Fibroblast of skin of left quadriceps (primary cell): ENCODE measurements at regions not wholly inside any gene's neighbourhood (a gene's known extent, or its start where the extent isn't known, plus 50 kb on each side); places are given as distances from the start of the nearest gene placed in this dataset.
A peak's percentile ranks its signal among the peaks of the same experiment; 100 is the strongest.
"Not testable (repeated sequence)": the region's sequence is repeated elsewhere in the genome, so short reads cannot be mapped to it uniquely, and the experiment has no call there.

Source experiments
- DNase-seq, 2 experiments: peaks; one replicate each; pipeline ENCODE4 v3.0.0-alpha.2; 2013; ENCODE audit warnings: low read depth in 2 of 2

DNA sequence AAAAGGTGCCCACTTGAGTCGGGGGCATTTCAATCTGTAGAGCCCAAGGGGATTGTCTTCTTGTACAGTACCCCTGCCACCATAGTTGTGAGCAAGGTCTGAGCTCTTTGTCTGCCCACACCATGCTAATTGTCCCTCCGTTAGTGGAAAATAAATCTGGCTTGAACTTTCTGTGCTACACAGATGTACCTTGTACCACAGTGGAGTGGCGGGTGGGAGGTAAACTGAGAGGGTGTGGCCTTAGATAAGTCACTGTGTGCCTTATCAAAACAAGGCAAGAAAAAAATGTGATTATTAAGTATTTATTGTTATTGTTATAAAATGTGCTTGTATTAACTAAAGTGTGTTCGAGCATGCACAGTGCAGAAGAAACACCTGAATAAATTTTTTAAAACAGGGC is 242.9 kb upstream of the C2CD4B start:
- no peak for DNase-seq

DNA sequence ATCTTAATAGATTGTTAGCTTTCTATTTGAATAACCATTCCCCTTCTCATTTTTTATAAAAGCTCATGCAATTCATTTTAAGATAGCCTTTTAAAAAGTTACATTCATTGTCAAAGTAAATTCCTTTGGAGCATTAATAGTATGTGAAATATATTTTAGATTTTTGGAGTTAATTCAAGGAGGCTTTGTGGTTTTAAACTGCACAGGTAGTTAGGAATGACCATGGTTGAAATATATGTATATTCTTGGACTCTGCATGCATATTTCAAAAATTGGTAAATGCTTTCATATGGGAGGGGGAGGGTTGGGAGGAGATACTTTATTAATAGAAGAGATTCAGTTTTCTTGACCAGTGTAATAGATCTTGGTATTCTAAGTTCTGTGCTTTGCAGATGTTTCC is 244.4 kb upstream of the C2CD4B start:
- DNase-seq, result no peak

DNA sequence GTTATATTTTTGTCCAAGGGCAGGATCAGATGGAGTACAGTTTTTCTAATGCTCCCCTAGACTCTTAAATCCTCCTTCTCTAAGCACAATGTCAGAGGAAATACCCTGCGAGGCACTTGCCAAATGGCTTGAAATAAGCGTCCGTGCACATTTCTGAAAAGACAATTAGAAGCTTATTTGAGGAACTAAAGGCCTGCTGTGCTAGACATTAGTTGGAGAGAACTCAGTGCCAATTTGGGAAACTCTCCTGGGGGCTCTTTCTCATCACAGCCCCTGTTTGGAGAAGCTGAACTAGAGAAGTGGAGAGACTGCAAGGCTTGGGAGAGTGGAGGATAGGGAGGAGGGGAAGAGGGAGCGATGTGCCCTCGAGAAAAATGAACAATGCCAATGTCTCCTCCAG is 247.6 kb upstream of the C2CD4B start:
- DNase-seq, result no peak

DNA sequence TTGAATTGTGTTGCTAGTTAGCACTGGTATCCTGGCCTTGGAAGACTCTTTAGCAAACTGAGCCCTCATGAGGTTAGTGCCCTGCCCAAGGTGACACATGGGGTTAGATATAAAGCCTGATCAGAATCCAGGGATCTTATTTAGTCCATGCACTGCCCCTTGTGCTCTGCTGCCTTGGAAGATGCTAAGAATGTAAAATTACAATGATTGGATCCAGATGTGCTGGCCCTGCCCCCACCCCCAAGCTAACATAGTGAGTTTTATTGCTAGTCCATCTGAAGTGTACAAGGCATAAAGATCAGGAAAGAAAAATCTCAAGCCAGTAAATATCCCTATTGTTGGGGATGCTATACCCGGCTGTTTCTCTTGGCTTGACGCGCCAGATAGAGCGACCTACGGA is 248.1 kb upstream of the C2CD4B start:
- peak in 1 of 2 experiments; percentile 54 for DNase-seq

DNA sequence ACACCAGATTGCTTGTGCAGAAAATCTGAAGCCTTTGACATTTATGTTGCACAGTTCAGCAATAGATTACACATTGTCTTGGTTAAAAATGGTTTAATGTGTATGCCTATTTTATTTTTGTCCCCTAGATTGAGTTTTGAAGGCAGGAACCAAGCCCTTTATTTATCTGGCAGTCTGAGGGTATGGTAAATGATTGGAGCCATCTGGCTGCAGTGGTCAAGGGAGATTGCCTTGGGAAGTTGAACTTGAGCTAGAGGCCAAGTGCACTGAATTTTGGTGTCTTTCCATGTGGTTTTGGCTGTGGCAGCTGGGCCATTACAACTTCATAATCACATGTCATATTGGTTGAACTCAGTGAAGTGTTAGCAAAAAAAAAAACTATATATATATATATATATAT is 248.7 kb upstream of the C2CD4B start:
- no peak for DNase-seq

DNA sequence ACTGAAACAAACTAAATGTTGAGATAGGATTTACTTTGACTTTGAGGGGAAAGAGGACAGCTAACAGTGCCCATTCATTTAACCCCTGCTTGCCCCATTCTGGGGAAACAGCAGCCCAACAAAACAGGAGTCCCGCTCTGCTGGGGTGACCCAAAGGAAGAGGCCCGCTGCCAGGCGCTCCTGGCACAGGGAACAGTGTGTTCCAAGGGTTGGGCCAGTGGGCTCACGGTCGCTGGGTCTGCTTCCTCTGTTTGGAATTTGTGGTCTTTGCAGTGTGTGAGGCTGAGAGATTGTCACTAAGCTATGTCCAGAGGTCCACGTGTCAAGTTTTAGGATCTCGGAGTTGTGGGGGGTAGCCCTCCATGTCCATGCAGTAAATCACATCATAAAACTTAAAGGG is 250.4 kb upstream of the C2CD4B start:
- DNase-seq, result no peak

DNA sequence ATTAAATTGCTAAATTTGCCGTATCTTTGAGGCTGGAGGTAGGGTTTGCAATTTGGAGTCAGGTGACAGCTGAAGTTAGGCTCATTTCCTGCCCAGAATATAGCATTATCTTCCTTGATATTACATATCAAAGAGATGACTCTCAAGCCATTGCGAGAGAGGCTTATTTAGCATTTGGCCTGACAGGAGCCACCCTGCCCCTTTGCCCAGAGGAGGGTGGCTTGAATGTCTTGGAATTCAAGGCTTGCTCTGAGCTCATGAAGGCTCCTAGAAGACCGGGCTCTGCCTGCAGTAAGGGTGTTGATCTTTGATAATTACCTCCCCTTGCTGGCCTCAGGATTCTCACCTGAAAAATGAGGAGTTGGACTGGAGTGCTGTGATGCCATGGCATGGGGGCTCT is 251.4 kb upstream of the C2CD4B start:
- no peak for DNase-seq

DNA sequence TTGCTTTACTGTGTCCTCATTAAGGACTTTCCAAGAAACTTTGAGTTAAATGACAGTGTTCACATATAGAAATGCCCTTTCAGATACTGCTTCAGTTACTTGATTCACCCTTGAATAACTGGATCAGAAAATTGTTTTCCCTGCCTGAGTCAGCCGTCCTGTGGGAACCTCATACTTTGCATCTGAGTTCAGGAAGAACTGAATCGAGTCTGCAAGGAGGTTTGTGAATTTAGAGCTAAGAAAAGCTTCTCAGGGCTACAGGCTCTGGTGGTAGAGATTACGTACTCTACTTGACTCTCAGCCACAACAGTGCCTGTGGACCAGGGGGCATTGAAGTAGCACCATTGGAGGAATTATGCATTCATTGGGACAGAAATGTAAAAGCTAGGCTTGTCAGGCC is 252.4 kb upstream of the C2CD4B start:
- no peak for DNase-seq

DNA sequence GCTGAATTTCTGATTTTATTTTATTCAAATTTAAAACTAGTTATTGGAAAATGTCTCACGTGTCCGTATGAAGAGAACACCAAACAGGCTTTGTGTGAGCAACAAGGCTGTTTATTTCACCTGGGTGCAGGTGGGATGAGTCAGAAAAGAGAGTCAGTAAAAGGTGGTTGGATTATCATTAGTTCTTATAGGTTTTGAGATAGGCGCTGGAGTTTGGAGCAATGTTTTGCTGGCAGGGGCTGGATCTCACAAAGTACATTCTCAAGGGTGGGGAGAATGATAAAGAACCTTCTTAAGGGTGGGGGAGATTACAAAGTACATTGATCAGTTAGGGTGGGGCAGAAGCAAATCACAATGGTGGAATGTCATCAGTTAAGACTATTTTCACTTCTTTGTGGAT is 253.4 kb upstream of the C2CD4B start:
- not testable (repeated sequence) for DNase-seq

DNA sequence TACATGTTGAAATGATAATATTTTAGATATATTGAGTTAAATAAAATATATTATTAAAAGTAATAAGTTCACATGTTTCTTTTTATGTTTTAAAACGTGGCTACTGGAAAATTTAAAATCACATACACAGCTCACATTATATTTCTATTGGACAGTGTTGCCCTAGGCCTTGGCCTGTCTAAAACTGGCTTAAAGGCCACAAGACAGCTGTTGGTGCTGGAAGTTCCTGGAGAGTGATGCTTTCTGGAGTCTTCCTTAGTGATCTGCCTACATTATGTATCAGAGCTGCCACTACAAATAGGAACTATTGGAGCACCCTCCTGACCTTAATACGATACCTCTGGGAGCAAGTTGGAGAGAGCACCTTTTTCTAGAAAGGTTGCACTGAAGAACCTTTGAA is 254.1 kb upstream of the C2CD4B start:
- DNase-seq, result no peak

DNA sequence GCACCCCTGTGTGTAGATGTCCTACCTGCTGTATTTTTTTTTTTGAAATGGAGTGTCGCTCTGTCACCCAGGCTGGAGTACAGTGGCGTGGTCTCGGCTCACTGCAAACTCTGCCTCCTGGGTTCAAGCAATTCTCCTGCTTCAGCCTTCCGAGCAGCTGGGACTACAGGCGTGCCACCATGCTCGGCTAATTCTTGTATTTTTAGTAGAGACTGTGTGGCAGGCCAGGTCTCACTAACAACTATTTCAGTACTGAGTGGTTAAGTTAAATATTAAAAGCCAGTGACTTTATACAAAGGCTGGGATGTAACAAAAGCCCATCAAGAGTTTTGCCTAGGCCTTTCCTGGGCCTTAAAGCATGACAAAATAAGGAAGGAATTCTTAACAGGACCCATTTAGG is 255.3 kb upstream of the C2CD4B start:
- DNase-seq, result not testable (repeated sequence)

DNA sequence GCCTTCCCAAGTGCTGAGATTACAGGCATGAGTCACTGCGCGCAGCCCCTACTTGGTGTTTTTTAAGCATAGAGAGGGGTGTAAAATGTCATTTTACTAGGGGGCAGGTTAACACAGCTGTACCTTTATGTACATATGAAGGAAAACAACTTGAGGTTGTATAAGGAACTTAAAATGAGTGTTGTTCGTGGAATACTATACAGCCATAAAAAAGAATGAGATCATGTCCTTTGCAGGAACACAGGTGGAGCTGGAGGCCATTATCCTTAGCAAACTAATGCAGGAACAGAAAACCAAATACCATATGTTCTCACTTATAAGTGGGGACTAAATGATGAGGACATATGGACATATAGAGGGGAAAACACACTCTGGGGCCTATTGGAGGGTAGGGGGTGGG is 256.2 kb upstream of the C2CD4B start:
- no peak for DNase-seq

DNA sequence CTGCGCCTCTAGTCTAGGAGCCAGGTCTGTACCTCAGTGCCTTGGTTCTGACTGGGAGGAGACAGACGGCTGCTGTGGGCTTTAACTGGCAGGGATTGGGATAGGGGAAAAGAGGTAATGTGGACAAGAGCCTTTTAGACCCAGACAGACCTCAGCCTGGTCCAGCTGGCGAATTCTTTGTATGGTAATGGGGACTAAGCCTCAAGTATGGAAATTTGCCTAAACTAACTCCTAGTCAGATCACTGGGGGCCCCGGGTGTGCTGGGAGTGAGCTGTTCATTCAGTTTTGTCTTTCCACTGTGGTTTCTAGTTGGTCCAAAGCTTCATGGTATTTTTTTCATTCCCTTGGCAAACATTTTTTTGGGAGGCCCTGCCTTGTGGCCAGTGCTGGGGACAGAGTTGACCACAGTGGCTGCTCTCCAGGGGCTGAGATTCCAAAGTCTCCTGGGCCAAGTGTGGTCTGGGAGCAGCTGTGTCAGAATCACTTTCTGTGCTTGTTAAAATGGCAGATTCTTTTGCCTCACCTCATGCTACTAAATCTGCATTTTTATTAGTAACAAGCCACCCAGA is 261.4 kb upstream of the C2CD4B start:
- no peak for DNase-seq

DNA sequence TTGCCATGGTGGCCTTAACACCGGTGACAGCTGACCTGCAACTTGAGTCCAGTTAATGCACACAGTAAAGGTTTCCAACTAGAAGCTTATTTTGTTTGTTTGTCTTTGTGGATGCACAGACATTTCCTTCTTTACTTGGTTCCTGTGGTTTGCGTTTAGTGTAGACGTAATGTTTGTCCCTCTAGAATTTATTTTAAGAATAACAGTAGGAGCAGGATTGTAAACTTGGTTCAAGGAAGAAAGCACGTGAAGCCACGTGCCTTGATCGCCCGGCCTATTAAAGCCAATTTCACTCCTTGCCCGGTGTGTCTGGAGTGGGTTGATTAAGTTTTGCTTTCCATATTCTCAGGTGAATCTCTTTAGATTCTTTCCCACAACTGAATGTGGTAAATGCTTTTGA is 263.2 kb upstream of the C2CD4B start:
- no peak for DNase-seq

DNA sequence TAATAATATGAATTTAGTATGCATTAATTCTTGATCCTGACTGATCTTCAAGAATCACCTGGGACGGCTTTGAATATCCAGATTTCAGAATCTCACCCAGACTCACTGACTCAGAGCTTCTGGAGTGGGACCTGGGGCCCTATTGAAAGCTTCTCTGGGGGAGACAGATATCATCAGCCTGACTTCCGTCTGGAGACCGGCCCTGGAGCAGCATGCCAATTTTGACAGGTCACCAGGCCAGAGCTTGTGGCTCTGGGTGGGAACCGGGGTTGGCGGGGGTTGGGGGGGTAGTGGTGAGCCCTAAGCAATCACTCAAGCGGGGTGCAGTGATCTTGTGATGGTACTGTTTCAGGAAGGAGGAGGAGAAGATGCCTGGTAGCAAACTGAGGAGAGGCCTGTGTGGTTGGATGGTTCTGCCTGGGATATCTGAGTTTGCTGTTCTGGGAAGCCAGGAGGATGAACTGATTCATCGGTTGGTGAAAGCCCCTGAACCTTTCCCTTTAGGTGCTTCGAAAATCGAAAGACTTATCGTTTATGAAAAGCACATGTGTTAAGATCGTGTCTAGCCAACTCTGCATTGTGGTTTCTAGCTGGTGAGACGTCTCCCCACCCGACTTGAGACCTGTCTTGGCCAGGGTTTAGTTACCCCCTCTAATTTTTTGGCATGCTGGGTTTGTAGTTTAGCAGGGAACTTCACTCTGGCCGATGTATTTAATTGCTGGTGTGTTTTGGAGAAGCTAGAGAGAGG is 263.9 kb upstream of the C2CD4B start:
- DNase-seq, result no peak

DNA sequence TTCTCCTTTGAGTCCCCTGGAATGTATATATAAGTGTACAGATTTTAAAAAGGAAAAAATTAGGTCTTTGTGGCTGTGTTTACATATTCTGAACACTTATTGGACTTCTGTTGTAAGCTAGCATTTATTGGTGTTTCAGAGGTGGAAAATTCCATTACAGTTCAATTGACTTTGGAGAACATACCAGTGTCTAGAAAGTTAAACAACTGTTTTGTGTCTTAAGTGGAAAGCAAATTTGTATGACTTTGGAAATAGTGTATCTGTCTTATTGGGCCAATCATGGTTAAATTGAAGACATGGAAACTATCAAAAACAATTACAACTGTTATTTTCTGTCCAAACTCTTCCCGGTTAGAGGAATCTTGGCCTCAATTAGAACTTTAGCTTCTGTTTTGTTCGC is 265.0 kb upstream of the C2CD4B start:
- DNase-seq, result no peak

DNA sequence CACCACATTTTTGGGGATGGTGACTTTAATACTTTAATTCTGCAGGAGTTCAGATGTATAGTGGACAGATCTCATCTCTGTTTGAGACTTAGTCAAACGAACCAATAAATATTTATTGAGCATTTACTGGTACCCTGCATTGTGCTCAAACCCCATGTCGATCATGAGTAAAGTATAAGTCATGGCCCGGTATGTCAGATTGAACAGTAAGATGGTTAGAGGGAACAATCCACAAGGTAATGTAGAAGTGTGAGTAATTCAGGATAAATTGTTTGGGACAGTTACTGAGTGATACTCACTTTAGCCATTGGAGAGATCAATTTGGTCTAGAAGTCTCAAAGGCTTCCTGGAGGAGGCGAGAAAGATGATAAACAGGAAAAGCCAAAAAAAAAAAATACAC is 265.5 kb upstream of the C2CD4B start:
- no peak for DNase-seq

DNA sequence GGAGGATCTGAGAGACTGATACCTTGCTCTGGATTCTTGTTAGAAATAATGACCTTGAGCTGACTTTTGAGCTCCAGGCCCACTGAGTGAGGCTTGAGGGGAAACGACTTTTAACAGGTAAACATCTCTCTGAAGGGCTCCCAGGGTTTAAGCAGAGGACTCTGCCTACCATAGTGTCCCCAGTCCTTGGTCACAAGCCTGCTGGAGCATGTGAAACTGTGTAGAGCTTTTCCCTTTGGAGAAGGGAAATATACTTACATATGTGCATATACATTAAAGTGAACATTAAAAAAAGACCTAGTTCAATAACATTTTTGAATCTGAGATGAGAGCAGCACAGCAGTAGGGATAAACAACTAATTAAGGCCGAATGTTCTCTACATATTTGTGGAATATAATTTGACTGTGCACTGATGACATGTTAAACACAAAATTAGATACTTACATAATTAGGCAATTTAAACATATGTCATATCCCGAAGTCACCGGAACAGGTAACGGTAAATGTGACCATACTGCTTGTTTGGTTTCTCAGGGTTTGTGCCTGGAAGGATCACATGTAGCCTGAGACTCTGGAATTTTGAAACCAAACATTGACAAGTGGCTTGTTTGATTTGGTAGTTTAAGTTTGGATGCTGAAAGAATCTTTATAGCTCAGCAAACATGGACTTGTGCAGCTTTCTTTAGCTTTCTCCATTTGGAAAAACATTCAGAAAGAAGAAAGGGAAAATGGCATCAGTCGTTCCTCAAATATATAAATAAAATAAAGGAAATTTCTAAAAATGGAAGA is 266.1 kb upstream of the C2CD4B start:
- no peak for DNase-seq

DNA sequence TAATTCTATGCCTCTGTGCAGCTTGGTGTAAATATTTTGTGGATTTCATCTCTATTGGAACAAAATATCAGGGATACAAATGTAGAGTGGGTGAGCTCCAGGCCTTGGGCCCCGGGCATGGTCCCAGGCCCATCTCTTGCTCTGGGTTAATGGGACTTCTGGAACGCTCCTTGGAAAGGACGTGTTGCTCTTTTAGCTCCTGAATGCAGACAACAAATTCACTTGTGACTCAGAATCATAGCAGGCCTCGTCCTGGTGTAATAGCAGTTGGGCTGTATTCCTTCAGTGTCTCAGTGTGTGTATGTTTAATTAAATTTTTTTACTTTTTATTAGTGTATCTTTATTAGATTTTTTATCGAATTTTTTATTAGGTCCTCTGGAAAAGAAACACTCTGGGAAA is 266.7 kb upstream of the C2CD4B start:
- DNase-seq, result no peak

DNA sequence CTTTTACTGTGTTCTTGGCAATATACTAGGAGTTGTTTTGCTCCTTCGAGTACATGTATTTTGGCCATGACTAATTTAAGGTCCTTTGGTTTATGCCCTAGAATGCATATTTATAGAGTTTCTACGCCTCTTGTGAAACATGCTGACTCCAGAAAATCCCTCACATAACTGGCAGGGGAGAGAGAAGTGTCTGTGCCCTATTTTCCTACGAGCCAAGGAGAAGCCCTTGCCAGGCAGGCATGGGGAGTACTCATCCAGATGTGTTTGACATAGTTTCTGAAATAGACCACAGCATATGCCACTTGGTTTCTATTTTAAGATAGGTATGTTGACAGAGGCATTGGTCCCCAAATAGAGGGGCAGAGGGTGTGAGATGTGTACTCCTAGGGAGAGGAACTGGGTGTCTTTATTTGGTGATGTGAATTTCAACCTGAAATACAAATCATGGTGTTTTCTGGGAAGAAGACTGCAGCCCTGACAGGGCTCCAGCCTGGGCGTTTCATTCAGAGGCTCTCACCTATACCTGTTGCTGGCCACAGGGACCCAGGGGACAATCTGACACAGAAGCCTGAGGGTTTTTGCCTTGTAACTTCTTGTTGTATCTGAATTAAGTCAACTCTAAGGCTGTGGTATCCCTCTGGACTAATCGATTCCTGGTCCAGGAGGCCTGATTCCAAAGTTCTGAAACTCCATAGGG is 267.8 kb upstream of the C2CD4B start:
- no peak for DNase-seq

DNA sequence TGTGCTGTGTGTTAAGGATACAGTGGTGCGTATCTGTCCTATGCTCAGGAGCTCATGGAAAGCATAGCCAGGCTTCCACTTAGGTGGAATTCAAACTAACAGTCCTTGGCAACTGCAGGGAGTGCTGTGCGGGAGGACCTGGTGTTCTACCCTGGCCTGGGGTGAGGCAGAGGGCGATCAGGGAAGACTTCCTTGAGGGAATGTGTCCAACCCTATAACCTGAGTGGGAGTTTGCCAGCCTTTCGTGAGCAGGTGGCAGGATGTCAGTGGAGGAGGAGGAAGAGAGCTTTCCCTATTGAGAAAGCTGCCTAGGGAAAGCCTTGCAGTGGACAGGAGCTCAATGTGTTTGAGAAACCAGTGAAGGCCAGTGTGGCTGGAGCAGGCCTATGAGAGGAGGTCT is 271.1 kb upstream of the C2CD4B start:
- no peak for DNase-seq

DNA sequence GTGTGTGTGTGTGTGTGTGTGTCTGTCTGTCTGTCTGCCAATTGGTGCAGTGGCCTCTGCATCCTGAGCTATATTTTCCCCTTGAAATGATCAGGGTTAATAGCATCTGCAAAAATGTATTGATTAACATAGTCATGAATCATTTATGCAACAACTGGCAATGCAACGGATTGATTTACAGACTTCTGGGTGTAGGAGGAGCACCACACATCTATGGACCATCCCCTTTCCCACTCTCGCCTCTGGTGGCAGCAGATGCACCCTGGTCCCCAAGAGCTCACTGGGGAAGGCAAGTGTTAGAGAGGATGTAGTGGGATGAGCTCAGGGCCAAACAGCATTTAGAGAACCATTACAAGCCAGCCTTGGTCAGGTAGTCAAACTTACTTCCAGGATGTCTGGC is 272.7 kb upstream of the C2CD4B start:
- DNase-seq, result no peak
